ENCODE measurements at regions not wholly inside any gene's neighbourhood (a gene's known extent, or its start where the extent isn't known, plus 50 kb on each side); places are given as distances from the start of the nearest gene placed in this dataset.

DNA sequence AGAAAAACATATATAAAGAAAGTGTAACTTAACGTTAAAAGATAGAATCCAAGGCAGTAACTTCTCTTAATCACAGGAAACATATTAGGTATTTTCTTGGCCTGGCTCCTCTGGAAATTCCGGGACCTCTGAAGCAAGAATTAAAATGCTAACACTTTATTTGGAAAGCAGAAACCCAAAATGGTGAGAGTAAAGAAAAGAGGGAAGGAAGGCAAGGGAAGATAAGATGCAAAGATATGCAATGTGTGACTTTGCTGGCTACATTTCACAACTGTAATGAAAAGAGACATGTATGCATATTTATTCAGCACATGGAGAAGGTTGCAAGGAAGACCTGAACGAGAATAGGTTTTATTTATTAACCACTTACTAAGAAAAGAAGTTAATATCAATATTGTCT lies 372.5 kb downstream of the TBL1XR1 start:
- no peak for DNase-seq (ENCODE audit: low spot score)
- TF ChIP-seq, protein P1, sequence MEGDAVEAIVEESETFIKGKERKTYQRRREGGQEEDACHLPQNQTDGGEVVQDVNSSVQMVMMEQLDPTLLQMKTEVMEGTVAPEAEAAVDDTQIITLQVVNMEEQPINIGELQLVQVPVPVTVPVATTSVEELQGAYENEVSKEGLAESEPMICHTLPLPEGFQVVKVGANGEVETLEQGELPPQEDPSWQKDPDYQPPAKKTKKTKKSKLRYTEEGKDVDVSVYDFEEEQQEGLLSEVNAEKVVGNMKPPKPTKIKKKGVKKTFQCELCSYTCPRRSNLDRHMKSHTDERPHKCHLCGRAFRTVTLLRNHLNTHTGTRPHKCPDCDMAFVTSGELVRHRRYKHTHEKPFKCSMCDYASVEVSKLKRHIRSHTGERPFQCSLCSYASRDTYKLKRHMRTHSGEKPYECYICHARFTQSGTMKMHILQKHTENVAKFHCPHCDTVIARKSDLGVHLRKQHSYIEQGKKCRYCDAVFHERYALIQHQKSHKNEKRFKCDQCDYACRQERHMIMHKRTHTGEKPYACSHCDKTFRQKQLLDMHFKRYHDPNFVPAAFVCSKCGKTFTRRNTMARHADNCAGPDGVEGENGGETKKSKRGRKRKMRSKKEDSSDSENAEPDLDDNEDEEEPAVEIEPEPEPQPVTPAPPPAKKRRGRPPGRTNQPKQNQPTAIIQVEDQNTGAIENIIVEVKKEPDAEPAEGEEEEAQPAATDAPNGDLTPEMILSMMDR (IDR thresholded peaks at IDR 0.05; ENCODE audit: borderline replicate concordance, control extremely low read depth, extremely low read depth, insufficient read depth, missing control alignments): no peak
- in situ Hi-C loops (cut with MboI; ENCODE audit: low sequenced_read_pairs, unreplicated experiment): no loop called here

DNA sequence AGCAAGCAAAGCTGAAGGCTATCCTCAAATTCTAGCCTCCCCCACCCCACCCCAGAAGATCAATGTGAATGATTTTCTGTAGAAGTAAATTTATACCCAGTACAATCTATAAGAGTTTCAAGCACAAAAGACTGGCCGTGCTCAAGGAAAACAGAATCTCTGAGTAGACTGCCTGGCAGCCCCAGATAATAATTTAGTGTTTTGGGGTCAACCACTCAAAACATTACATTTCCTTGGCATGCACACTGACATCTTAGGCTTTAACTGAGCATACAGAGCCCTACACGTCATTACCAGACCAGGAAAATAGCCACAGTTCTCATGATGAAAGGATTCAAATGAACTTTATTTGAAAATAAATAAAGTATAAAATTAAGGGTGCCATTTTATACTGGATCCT lies 376.5 kb downstream of the TBL1XR1 start:
- DNase-seq (ENCODE audit: low spot score): no peak
- TF ChIP-seq, protein P1 (IDR thresholded peaks at IDR 0.05; ENCODE audit: borderline replicate concordance, control extremely low read depth, extremely low read depth, insufficient read depth, missing control alignments): no peak
- in situ Hi-C loops (cut with MboI; ENCODE audit: low sequenced_read_pairs, unreplicated experiment): no loop called here

DNA sequence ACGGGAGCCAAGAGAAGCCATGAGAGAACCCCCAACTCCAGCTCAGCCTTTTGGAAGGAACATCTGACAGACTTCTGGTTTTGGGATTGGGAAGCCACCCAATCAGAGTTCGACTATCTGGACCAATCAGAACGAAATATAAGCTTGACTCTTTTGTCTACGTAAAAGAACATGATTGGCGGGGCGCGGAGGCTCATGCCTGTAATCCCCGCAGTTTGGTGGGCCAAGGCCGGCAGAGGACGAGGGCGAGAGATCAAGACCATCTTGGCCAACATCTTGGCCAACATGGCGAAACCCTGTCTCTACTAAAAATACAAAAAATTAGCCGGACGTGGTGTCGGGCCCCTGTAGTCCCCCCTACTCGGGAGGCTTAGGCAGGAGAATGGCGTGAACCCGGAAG lies 380.3 kb downstream of the TBL1XR1 start:
- no peak for DNase-seq (ENCODE audit: low spot score)
- TF ChIP-seq, protein P1 (IDR thresholded peaks at IDR 0.05; ENCODE audit: borderline replicate concordance, control extremely low read depth, extremely low read depth, insufficient read depth, missing control alignments): no peak
- in situ Hi-C loops (cut with MboI; ENCODE audit: low sequenced_read_pairs, unreplicated experiment): no loop called here

DNA sequence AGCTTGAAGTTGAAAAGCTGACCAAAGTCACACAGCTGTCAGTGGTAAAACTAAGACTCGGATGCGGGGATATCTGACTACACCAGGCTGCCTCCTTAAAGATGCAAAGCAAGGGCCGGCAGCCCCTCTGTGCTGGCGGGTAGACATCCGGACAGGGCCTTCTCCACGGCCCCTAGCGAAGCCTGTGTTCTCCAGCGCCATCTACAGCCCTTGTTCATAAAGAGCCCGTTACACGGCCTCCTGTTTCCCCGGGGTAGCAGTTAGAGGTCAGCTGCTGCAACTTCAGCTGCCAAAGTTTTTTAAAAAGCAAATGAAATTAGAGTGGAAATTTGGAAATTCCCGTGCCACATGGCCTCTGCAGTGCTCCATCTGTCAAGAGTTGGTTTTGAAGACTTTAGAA lies 383.0 kb downstream of the TBL1XR1 start:
- in situ Hi-C loops (cut with MboI; ENCODE audit: low sequenced_read_pairs, unreplicated experiment): no loop called here
- DNase-seq (ENCODE audit: low spot score): peak; percentile 55
- TF ChIP-seq, protein P1 (IDR thresholded peaks at IDR 0.05; ENCODE audit: borderline replicate concordance, control extremely low read depth, extremely low read depth, insufficient read depth, missing control alignments): peak; percentile 56

DNA sequence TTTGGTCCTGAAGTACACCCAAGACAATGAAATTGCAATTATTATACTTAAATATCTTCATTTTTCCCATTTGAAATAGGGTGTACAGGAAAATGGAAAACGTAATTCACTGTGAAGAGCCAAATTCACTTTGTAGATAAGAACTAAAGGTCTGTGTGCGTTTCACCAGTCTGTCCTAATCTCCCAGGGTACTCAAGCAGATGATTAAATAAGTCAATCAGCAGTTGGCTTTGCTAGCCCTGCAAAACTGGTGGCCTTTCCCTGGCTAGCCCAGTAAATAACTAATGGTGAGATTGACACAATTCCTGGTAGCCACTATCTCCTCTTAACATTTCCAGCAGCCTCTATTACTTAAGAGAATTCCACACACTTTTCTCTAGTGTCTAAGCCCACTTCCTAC lies 389.3 kb downstream of the TBL1XR1 start:
- DNase-seq (ENCODE audit: low spot score): no peak
- TF ChIP-seq, protein P1 (IDR thresholded peaks at IDR 0.05; ENCODE audit: borderline replicate concordance, control extremely low read depth, extremely low read depth, insufficient read depth, missing control alignments): no peak
- in situ Hi-C loops (cut with MboI; ENCODE audit: low sequenced_read_pairs, unreplicated experiment): no loop called here

DNA sequence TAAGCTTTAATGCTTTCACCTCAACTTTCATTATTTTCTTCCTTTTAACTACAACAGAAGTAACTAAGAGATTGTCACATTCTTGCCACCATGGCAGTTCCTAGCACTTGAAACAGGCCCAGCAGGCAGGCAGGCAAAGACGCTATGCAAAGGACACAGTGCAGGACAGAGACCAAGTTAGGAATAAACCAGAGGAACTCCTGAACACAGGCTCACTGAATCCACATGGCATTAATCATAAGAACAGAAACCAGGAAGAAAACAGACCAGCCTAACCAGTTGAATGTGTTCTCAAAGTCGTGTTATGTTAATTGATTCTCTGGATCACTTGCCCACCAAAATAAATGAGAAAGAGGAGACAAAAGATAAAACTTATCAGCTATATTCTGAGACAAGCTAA lies 397.6 kb downstream of the TBL1XR1 start:
- no peak for DNase-seq (ENCODE audit: low spot score)
- TF ChIP-seq, protein P1 (IDR thresholded peaks at IDR 0.05; ENCODE audit: borderline replicate concordance, control extremely low read depth, extremely low read depth, insufficient read depth, missing control alignments): no peak
- in situ Hi-C loops (cut with MboI; ENCODE audit: low sequenced_read_pairs, unreplicated experiment): no loop called here

DNA sequence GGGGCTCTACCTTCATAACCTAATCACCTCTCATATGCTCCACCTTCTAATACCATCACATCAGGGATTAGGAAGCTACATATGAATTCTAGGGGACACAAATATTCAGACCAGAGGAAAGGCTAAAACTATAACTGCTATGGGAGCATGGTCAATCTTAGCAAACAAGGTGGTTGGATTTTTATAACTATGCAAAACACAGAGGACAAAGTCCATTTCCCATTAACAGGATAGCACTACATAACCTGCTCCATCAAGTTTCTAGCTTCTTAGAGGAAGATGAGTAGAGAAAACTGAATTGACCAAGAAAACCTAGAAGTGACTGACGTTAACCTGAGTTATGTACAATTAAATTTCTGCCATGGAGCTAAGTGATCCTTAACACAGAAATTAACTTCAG lies 398.6 kb downstream of the TBL1XR1 start:
- DNase-seq (ENCODE audit: low spot score): no peak
- TF ChIP-seq, protein P1 (IDR thresholded peaks at IDR 0.05; ENCODE audit: borderline replicate concordance, control extremely low read depth, extremely low read depth, insufficient read depth, missing control alignments): no peak
- in situ Hi-C loops (cut with MboI; ENCODE audit: low sequenced_read_pairs, unreplicated experiment): no loop called here

Measured in GM13976 (cell line).